ENCODE measurements at regions not wholly inside any gene's neighbourhood (a gene's known extent, or its start where the extent isn't known, plus 50 kb on each side); places are given as distances from the start of the nearest gene placed in this dataset.

- TF ChIP-seq CTCF (IDR thresholded peaks at IDR 0.05): no peak
- TF ChIP-seq POLR2A (IDR thresholded peaks at IDR 0.05): no peak
Measured at GRCh38 chr11:122004446-122004845, 111.6 kb downstream of the BLID start.

All from adrenal gland (tissue), 5 donors.